Left lung (tissue), 4 donors: ENCODE measurements at regions not wholly inside any gene's neighbourhood (a gene's known extent, or its start where the extent isn't known, plus 50 kb on each side); places are given as distances from the start of the nearest gene placed in this dataset.

ENCODE experiments used
- ATAC-seq: fragments of 200-7000 bp; cut with Tn5 transposase; one replicate; pipeline ENCODE4 v1.9.1; 2020; ENCODE audit warnings: moderate library complexity
- DNase-seq, 4 donors: peaks; one replicate each; pipeline ENCODE4 v3.0.0-alpha.2; 2013 to 2020
- H3K27ac ChIP-seq, 2 donors: fragments of 200-600 bp; sonication (generic) in 1 of 2; one replicate each; pipeline versions ENCODE4 v1.5.0 to v1.8.0; 2020 to 2021
- H3K27me3 ChIP-seq, 2 donors: fragments of 200-600 bp; sonication (generic) in 1 of 2; one replicate each; pipeline versions ENCODE4 v1.5.0 to v1.8.0; 2020 to 2021
- H3K36me3 ChIP-seq, 2 donors: fragments of 200-600 bp; sonication (generic) in 1 of 2; one replicate each; pipeline versions ENCODE4 v1.5.0 to v1.8.0; 2020 to 2021
- H3K4me1 ChIP-seq, 2 donors: fragments of 200-600 bp; one replicate each; pipeline ENCODE4 v1.8.0; 2021
- H3K4me3 ChIP-seq, 2 donors: fragments of 200-600 bp; sonication (generic) in 1 of 2; one replicate each; pipeline versions ENCODE4 v1.5.0 to v1.8.0; 2020 to 2021; ENCODE audit warnings: mild to moderate bottlenecking in 1 of 2
- H3K9me3 ChIP-seq, 2 donors: fragments of 200-600 bp; sonication (generic) in 1 of 2; one replicate each; pipeline versions ENCODE4 v1.5.0 to v1.8.0; 2020 to 2021
- intact Hi-C, 2 donors: fragments of 100-400 bp; cut with DNase I; formaldehyde crosslinking; loops; one replicate each; pipeline versions ENCODE4 v1.11.2 to v1.14.2; 2022
- TF ChIP-seq, protein P1 (sequence below), 2 donors: fragments of 200-600 bp; sonication (generic) in 1 of 2; IDR thresholded peaks; one replicate each; pipeline versions ENCODE4 v1.5.0 to v1.8.0; 2021; ENCODE audit warnings: antibody characterized with exemption in 2 of 2
- donor health status: DM: no; HTN: yes; CAD: no.
- donor health status: DM: no; HTN: no; CAD: no.

DNA sequence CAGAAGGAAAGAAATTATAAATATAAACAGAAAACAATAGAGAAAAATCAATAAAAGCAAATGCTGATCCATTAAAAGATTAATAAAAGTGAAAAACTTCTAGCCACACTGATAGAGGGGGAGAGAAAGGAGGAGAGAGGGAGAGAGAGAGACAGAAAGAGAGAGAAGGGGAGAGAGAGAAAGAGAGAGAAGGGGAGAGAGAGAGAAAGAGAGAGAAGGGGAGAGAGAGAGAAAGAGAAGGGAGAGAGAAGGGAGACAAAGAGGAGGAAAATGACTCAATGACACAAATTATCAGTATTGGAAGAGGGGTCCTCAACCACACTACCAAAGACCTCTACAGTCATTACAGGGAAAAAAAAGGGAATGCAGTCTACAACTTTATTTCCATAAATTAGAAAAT, 94.4 kb upstream of the VIPR2 start:
- TF ChIP-seq, protein P1, sequence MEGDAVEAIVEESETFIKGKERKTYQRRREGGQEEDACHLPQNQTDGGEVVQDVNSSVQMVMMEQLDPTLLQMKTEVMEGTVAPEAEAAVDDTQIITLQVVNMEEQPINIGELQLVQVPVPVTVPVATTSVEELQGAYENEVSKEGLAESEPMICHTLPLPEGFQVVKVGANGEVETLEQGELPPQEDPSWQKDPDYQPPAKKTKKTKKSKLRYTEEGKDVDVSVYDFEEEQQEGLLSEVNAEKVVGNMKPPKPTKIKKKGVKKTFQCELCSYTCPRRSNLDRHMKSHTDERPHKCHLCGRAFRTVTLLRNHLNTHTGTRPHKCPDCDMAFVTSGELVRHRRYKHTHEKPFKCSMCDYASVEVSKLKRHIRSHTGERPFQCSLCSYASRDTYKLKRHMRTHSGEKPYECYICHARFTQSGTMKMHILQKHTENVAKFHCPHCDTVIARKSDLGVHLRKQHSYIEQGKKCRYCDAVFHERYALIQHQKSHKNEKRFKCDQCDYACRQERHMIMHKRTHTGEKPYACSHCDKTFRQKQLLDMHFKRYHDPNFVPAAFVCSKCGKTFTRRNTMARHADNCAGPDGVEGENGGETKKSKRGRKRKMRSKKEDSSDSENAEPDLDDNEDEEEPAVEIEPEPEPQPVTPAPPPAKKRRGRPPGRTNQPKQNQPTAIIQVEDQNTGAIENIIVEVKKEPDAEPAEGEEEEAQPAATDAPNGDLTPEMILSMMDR (IDR thresholded peaks at IDR 0.05) = no peak
- intact Hi-C loops = no loop called here
- DNase-seq = no peak
- ATAC-seq = no peak
- Histone ChIP-seq H3K27me3 (no peaks in the 10 kb centered on the region), H3K4me3 (no peak overlapping the region), H3K27ac (no peak overlapping the region), H3K9me3 (no peaks in the 10 kb centered on the region), H3K36me3 (no peaks in the 10 kb centered on the region), H3K4me1 (no peaks in the 10 kb centered on the region)

DNA sequence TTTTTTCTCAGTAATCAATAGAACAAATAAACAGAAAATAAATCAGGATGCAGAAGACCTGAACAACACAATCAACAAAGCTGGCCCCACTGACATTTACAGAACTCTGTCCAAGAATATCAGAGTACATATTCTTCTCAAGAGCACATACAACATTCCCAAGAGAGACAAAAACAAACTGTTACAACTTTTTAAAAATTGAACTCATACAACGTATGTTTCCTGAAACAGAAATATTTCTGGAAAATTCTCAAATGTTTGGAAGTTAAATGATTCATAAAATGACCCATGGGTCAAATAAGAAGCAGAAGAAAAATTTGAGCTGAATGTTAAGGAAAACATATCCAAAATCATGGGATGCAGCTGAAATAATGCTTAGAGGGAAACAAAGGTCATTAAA, 93.9 kb upstream of the VIPR2 start:
- Histone ChIP-seq H3K9me3 (no peaks in the 10 kb centered on the region), H3K4me1 (no peaks in the 10 kb centered on the region), H3K27ac (no peak overlapping the region), H3K36me3 (no peaks in the 10 kb centered on the region), H3K4me3 (no peak overlapping the region), H3K27me3 (no peaks in the 10 kb centered on the region)
- no peak for ATAC-seq
- intact Hi-C loops = no loop called here
- DNase-seq = no peak
- TF ChIP-seq, protein P1 (IDR thresholded peaks at IDR 0.05) = no peak

DNA sequence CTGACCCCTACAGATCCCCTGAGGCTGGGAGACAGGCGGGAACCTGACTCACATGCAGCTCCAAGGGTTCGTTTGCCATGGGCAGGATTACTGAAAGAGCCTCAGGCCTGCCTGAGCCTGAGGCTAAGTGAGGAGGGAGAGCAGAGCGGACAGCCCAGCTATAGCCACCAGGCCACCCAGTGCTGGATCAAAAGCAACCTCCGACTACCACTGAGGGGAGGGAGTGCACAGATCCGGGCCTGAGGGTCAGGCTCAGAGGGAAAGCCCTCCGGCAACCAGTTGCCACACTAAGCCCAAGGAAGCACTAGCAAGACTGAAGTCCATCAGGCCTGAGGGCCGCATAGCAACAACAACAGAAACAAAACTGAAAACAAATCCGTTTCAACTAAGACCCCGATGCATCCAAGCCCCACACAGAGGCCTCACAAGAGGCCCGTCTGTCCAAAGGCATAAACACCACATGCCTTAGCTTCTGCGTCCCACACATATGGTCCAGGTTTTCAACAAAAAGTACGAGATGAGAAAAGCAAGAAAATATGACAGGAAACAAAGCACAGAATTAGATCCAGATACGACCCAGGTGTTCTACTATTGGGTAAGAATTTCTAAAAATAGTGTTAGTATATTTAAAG, 92.5 kb upstream of the VIPR2 start:
- Histone ChIP-seq H3K27ac (no peak overlapping the region), H3K4me3 (no peak overlapping the region), H3K9me3 (no peaks in the 10 kb centered on the region), H3K4me1 (no peaks in the 10 kb centered on the region), H3K36me3 (no peaks in the 10 kb centered on the region), H3K27me3 (no peaks in the 10 kb centered on the region)
- DNase-seq = no peak
- ATAC-seq = no peak
- intact Hi-C loops = no loop called here
- TF ChIP-seq, protein P1 (IDR thresholded peaks at IDR 0.05) = no peak

DNA sequence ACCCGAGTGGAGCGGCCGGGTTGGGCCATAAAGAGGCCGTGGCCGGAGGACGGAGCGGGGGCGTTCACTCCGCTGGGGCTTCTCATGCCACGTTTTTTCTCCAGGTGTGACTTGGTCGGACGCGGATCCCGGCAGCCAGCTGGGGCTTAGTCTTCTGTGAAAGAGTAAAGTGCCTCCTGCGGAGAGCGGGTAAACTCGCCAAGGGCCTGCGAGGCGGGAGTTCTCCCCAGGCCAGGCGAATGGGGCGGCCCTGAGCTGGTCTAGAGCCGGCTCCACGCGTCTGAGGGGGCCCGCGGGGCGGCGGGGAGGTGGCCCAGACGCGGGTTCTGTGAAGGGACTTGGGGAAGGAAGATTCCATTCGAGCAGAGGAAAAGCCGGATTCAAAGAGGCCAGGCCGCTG, 86.3 kb upstream of the VIPR2 start:
- H3K27ac ChIP-seq = no peak overlapping the region
- H3K4me3 ChIP-seq = no peak overlapping the region
- intact Hi-C loops = no loop called here
- H3K4me1 ChIP-seq = no peaks in the 10 kb centered on the region
- peak in 1 of 4 donors; percentile 66 for DNase-seq
- peaks cover 0 to 2% of the 10 kb centered on the region in 2 donors for H3K9me3 ChIP-seq
- TF ChIP-seq, protein P1 (IDR thresholded peaks at IDR 0.05) = no peak
- no peaks in the 10 kb centered on the region for H3K36me3 ChIP-seq
- no peaks in the 10 kb centered on the region for H3K27me3 ChIP-seq
- ATAC-seq = no peak

DNA sequence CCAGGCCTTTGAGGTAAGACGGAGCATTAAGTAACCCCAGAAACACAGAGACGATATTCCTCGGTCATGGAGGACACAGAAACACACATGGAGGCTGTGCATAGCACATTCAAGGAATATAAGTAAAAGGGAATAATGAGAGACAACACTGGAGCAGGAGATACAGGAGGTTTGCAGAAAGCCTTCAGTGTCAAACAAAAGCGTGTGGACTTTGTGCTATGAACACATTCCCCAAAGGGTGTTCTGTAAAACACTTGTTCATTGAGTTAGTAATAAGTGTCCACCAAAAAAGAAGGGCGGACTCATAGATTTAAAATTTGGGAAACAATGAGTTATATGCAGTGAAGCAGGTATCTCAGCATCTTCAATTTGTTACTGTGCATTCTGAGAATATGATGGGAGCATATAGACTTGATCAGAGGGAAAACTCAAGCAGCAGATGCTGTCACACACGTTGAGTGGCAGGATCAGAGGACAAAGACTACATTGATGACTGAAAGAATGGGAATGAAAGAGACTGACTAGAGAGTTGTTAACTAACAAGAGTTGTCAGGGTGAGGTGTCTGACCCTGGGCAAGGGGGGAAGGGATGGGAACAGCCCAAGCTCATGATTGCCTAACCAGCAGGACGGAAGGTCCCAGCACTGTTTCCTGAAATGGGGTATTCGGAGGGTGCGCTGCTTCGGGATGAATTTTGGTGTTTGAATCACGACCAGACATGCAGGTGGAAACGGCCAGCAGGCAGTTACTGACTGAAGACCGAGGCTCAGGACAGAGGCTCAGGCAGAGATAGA, 85.2 kb upstream of the VIPR2 start:
- TF ChIP-seq, protein P1 (IDR thresholded peaks at IDR 0.05) = no peak
- Histone ChIP-seq H3K27me3 (no peaks in the 10 kb centered on the region), H3K9me3 (peaks cover 0 to 2% of the 10 kb centered on the region in 2 donors), H3K4me1 (no peaks in the 10 kb centered on the region), H3K27ac (no peak overlapping the region), H3K36me3 (no peaks in the 10 kb centered on the region), H3K4me3 (no peak overlapping the region)
- ATAC-seq = no peak
- DNase-seq = no peak
- intact Hi-C loops = no loop called here
